ENCODE measurements at regions not wholly inside any gene's neighbourhood (a gene's known extent, or its start where the extent isn't known, plus 50 kb on each side); places are given as distances from the start of the nearest gene placed in this dataset.

DNA sequence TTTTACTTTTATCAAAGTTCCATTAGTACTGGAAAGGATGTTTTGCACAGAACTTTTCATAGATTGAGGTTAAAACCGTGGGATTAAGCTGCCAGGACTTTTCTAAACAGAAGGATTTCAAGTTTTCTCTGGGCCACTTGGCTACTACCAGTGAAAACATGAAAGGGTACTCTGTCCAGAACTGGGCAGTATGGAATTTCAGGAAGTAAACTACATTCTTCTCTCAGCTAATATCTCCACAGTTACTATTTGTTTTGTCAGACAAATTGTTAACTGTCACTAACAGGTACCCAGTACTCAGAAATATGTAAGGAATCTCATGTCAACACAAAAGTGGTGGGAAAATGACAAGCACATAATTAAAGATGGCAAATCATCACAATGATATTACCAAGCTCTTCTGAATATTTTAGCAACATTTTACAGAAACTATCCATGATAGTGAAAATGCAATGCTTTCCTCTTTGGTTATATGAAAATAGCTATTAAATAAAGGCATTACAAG is 454.4 kb downstream of the C4orf33 start:
- DNase-seq (ENCODE audit: low read depth) = no peak

DNA sequence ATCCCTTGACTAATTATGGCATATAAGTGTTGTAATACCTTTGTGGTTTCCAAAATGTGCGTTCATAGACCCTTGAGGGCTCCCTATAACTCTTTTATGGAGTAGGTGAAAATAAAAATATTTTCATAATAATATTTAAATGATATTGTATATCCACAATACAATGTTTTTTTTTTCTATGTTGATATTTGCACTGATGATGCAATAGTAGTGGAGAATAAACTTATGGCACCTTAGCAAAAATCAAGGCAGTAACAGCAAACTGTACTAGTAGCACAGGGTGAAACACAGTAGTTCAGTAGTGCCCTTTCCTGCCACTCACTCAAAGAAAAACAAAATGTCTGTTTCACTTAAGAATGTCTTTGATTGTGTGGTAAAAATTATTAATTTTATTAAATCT is 465.3 kb downstream of the C4orf33 start:
- DNase-seq (ENCODE audit: low read depth) = no peak

DNA sequence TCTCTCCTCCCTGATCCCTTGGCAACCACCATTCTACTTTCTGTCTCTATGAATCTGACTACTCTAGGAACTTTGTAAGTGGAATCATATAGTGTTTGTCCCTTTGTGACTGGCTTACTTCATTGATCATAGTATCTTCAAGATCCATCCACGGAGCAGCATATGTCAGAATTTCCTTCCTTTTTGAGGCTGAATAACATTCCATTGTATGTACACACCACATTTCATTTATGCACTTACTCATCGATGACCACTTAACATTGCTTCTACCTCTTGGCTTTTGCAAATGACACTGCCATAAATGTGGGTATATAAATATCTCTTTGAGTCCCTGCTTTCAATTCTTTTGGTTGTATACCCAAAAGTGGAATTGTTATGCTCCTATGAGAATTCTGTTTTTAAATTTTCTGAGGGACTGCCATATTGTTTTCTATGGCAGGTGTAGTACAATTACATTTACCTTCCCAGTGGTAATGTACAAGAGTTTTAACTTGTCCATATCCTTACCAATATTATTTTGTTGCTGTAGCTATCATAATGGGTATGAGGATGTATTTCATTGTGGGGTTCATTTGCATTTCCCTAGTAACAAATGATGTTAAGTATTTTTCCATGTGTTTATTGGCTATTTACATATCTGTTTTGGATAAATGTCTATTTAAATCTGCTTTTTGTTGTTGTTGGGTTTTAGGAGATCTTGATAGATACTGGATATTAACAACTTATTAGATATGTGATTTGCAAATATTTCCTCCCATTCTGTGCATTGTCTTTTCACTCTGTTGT is 466.1 kb downstream of the C4orf33 start:
- DNase-seq (ENCODE audit: low read depth) = no peak

DNA sequence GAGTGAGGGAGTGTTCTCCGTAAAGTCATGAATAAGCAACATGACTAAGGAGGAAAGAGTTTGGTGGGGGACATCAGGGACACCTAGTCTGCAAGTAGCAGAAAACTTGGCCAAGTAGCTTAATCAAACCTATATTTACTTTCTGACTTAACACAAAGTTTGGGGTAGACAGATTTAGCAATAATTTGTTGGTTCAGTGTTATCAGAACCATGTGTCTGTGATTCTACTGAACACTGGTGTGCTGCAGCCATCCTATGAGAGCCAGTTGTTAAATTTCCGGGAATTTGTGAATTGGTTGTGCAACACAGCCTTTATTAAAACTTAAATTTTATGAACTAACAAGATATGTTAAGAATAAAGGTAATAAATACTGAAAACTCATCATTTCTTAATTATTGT is 469.3 kb downstream of the C4orf33 start:
- DNase-seq (ENCODE audit: low read depth) = no peak

DNA sequence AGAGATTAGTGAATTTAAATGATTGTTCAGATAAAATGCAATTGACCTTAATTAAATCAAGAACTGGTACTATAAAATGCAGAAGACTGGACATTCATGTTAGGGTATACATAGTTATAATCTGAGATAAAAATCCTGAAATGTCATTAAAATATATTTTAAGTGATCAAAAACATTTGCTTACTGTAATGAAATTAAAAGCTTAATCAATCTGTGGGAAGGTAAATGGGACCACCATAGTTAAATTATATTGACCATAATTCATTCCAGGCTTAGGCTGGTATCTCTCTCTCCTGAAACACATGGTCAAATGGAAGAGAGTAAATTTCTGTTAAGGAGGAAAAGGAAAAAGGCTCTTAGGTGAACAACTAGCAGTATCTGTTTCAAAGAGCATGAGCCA is 474.4 kb downstream of the C4orf33 start:
- DNase-seq (ENCODE audit: low read depth) = no peak

DNA sequence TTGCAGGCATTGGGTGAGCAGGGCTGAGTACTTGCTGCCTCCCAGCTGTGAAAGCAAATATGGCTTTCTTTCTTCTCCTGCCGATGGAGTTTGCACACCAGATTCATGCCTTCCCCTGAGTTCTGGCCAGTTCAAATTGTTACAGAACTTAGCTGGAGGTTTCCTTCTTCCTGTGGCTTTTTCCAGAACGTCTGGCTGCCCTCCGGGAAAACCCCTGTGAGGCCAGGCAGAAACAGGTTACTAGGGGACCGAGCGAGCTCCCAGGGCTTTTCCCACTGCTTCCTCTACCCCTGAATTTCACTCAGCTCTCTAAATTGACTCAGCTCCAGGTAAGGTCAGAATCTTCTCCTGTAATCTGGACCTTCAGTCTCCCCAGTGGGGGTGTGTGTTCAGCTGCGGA is 482.4 kb downstream of the C4orf33 start:
- DNase-seq (ENCODE audit: low read depth) = no peak

DNA sequence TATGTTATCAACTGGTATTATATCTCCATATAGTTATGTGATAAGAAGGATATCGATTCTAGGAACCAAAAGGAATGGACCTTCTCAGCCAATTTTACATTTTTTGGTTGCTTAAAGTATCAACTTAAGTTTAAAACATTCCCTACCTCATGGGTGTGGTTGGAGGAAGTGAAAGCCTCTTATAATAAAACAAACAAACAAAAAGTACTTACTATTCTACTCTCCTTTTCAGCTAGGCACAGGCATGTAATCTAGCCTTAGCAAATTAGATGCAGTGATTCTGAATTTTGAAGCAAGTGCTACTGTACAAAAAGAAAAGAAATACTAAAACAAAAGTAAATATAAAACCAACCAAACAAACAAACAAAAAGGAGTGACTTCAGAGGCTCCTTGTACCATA is 485.4 kb downstream of the C4orf33 start:
- DNase-seq (ENCODE audit: low read depth) = no peak

DNA sequence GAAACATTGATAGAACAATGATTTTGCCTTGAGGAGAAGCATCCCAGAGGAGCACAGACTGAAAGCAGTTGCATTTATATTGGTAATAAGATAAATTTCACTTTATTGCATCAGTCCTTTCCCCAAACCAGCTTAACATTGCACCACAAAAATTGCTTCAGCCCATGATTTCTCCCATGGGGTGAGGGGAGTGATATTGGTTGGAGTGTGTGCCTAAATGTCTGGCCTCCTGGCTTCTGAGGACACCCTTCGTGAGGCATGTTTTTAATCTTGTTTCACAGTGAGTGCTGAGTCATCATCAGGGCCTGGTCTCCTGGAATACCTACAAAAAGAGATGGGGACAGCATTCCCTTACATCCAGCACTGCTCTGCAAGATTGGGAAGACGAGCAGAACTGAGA is 487.9 kb downstream of the C4orf33 start:
- DNase-seq (ENCODE audit: low read depth) = no peak

DNA sequence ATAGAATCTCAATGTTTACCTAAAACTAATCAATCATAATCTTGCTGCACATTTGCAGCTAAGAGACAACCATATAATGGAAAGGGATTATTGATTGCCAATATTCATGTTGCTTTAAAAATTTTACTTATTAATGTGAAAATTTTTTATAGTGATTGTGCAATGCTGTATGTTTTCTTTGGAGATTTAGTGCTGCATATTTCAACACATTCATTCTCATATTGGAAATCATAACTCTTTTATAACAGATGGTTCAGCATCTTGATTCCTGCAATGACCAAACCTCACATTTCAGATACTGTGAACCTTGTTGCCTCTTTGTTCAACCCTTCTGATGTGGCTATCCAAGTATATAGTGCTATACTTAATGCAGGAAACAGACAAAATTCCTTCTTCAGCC is 502.6 kb downstream of the C4orf33 start:
- DNase-seq (ENCODE audit: low read depth) = no peak

DNA sequence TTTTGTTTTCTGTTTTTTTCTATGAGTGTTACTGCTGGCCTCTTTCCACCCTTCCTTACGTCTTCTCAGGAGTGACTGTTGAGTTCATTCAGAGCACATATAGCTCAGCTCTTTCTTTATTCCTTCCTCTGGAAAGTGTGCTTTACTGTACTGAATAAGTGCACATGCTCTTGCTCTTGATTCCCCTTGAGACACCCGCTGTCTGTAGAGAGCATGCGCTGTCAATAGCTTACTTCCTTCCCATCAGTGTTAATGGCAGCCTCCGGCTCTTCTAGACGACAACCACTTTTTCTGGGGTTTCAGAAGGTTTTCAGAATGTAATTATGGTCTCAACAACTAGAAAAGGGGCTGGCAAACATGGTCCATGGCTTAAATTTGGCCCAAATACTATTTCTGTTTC is 504.9 kb downstream of the C4orf33 start:
- no peak for DNase-seq (ENCODE audit: low read depth)

DNA sequence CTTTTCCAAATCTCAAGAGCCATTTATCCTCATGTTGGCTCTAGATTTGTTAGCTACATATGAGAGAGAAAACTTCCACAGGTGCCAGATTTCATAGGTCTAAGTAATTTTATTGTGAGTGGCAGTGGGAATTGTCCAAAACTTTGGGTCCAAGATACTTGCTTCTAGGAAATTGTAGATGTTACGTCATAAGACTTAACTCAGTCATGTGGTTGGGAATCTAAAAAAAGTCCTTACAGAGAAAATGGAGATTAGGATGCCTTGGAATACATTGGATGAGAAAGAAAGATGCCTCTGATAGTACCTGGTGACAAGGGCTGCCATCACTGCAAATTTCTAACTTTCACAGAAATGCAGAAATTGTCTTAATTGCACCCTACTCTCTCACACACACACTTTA is 506.5 kb downstream of the C4orf33 start:
- DNase-seq (ENCODE audit: low read depth) = no peak

DNA sequence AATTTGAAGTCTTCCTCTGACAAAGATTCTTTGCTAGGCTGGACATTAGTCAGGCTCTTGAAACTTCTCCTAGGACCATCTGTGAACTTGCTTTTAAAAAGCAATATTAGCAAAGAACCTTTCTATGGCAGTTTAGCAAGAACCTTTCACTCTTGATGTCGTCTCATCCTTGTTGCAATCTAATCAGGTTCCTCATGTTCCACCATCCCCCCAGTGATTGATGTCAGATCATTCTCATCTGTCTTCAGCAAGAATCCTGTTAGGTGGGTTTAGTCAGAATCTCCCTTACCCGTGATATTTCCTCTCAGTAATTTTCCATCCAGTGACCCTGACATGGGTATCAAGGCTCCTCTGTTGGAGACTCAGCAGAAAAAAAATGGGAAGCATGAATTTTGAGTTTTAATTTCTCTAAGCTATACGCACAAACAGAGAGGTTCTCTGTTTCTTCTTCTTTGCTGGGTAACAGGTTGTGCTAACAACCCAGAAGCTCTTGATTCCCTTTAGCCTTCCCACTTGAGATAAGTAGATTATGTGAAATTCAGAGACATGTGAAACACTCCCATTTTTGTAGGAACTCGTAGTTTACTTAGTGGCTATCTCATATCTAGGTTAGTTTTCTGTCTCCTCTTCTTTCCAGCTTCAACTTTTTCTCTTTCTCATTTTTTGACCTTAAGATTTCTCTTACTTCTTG is 507.4 kb downstream of the C4orf33 start:
- no peak for DNase-seq (ENCODE audit: low read depth)

DNA sequence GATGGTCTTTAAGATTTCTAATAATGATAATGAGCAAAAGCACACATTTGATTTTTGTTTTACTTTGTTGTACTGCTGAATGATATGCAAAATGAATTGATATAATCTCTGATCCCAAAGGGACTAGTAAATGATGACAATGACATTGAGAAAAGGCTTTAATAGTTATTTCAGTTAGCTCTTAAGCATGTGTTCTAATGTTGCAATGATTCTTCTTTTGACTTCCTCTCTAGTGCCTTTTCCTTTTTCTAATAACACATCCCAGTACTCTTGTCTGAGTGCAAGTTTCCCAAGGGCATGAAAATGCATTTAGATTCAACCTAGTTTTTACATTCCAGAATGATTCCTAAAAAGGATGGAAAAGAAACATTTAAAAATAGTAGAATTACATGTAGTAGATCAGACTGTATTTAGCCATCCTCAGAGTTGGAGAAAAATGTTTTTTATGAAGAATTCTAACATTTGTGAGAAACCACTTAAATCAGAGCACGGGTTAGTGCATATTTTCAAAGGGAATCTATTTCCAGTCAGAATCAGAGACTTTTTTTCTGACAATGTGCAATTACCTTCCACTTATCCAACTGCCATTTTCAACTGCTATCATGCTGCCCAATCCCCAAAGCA is 508.8 kb downstream of the C4orf33 start:
- DNase-seq (ENCODE audit: low read depth) = no peak

DNA sequence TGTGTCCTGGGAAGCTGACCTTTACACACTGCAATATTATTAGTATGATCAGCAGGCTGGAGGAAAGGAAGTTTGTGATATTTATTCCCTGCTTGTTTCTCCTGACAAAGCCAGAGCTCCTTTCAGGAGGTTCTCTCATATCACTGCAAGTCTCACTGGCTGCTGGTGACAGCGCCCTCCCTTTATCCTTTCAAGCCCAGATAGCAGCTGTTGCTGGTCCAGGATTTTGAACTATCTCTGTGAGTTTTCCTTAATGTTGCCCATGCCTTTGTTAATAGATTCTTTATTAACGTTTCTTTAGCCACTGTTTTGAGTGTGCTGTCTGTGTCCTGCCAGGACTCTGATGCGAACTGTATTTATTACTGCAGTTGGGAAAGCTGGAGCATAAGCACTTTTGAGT is 518.7 kb downstream of the C4orf33 start:
- no peak for DNase-seq (ENCODE audit: low read depth)

DNA sequence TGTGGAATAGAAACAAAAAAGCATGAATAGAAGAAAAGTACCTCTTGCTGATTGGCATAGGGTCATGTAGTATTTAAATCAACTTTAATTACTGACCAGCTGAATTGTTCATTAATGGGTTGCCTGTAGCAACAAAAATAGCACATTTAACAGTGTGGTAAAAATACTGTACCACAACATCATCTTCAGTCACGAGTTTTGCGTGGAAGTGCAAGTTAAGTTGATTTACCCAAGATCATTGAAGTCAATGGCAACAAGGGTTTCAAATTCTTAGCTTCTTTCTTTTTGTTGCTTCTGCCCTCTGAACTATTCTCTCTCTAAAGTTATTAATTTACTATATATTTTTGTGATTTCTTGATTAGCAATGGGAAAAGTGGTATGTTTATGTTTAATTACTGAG is 526.6 kb downstream of the C4orf33 start:
- no peak for DNase-seq (ENCODE audit: low read depth)

DNA sequence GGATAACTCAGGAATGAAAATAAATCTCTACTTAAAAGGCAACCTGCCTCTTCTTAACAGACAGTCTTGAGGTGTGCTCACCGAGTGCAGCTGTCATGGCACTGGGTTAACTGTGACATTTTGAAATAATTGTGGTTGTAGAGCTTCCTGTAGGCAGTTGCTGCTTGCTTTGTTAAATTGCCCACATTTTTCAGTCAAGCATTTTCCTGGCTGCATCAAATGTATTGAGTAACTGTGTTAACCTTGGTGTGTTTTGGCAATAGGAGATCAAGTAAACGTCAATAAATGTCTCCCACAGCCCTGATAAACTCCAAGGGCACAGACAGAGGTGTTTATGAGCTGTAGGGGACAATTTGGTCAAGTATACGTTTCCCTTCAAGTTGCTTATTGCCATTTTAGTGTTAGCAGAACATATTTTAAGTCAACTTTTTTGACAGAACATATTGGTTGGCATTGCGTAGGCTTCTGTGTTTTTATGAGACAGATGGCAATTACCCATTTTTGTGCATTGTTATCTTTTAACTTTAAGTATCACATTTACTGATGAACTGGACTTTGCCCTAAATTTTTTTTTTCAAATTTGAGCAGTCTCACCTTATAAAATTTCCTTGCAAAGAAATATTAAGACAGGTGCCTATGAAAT is 527.4 kb downstream of the C4orf33 start:
- no peak for DNase-seq (ENCODE audit: low read depth)

DNA sequence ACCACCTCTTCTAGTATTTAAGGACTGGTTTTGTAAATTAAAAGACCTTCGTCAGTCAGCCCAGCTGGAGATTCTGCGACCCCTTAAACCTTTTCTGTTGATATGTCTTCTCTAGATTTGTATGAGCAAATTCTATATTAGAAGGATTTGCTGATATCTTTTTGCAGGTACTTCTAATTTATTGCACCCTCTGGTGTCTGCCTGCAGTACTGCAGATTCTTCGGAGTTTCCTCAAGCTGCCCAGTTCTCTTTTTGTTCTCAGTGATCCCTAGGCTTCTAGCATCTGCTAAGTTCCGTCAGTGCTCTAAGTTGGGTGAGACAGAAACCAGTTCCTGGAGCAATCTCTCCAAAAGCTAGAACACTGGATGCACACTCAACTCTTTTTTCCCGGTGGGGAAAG is 545.2 kb downstream of the C4orf33 start:
- no peak for DNase-seq (ENCODE audit: low read depth)

DNA sequence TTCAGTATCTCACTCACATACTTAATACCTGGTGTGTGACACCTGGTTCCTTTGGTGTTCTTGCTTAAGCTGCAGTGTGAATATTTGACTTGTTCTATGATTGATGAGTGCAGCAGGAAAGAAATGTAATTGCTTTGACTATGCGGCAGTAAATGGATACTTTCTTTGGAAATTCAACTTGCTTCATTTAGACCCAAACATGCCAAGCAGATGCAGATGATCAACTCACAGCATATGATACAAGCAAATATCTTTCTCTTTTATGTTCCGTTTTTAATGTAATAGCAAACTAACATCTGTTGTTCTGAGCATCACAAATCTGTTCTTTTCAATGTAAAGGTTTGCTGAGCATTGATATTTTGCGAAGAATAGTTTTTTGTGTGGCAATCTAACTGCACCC is 549.5 kb downstream of the C4orf33 start:
- DNase-seq (ENCODE audit: low read depth) = no peak

DNA sequence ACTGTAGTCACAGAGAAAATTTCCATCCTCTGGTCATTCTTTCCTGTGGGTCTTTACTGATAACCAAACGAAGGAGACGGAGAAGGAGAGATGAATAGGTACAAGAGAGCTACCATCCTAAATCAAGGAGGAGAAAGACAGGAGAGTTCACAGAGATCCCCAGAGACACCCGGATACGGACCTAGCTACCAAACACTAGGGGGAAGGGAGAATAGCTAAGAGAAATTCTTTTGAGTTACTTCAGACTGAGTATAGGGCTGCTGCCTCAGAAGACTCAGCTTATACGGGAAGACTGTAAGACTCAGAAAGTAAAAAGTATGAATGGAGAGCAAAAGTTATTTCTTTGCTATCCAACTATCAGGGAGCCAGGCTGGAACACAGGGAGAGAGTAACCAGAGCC is 572.1 kb downstream of the C4orf33 start:
- no peak for DNase-seq (ENCODE audit: low read depth)

DNA sequence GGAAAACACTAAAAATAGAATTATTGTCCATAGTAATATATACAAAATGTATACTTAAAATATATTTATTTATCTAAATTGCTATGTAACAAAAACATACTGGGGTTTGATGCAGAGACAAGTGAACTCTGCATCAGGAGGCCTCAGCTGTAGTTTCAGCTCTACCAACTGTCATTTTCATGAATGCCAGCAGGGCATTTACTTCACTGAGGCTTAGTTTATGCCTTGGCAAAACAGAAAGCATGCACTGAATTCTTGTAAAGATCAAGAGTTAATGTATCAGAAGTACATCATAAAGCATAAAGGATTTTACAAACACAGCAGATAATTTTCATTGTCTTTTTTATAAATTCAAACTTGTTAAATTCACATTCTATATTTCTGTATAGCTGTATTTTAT is 577.0 kb downstream of the C4orf33 start:
- no peak for DNase-seq (ENCODE audit: low read depth)

DNA sequence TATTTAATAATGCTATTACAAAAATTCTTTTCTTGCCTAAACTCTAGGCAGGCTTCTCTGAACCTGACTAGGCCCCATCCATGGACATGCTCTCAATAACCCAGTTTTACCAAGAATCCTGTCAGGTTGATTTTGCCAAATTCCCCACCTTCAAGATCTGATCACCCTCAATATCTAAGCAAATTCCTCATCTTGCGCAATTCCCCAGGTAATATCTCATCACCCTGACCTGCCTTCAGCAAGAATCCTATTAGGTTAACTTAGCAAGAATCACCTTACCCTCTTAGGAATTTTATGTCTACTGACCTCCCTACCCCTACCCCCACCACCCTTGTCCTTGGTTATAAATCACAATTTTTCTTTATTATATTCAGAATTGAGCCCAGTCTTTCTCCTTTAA is 579.1 kb downstream of the C4orf33 start:
- no peak for DNase-seq (ENCODE audit: low read depth)

DNA sequence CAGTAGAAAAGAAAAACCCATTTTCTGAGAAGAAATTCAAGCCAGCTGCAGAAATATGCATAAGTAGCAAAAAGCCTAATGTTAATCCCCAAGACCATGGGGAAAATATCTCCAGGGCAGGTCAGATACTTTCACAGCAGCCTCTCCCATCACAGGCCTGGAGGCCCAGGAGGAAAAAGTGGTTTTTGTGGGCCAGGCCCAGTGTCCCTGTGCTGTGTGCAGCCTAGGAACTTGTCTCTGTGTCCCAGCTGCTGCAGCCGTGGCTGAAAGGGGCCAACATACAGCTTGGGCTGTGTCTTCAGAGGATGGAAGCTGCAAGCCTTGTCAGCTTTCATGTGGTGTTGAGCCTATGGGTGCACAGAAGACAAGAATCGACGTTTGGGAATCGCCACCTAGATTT is 581.0 kb downstream of the C4orf33 start:
- DNase-seq (ENCODE audit: low read depth) = no peak

DNA sequence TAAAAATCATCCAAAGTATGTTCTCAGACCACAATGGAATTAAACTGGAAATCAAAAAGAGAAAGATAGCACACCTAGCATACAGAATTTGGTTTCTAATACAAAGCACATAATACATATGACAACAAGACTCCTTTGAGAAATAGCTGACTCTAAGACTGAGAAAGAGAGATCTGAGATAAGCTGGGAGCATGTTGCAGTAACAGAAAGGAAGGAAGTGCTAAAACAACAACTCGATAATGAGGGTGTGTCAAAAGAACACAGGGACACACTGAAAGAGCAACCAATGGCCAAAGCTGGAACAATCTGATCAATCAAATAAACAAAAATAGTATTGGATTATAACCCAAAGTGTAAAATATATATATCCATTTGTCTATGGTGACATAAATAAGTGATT is 586.6 kb downstream of the C4orf33 start:
- no peak for DNase-seq (ENCODE audit: low read depth)
